Renal cortical epithelial cell (primary cell): ENCODE measurements at regions not wholly inside any gene's neighbourhood (a gene's known extent, or its start where the extent isn't known, plus 50 kb on each side); places are given as distances from the start of the nearest gene placed in this dataset.
"Not testable (repeated sequence)": the region's sequence is repeated elsewhere in the genome, so short reads cannot be mapped to it uniquely, and the experiment has no call there.

ENCODE experiments used
- DNase-seq: peaks from one replicate; pipeline ENCODE4 v3.0.0-alpha.2; 2011; ENCODE audit warnings: low read depth

DNA sequence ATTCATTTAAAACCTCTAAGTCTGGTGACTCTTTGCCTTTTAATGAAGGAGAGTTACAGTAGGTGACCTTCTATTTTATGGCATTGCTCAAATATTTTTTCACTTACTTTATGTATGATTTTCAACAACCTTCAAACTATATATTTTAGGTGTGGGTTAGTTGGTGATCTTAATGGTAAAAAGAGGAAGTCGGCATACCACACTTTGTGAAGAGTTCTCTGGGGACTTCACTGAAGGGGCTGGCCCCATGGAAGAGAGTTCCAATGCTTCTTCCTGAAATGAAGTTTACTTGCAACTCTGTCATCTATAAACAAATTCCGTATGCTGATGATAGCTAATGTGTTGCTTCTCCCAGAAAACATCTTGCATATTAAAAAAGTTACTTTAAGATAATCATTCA, 647.0 kb upstream of the SGO1 start:
- DNase-seq = no peak

DNA sequence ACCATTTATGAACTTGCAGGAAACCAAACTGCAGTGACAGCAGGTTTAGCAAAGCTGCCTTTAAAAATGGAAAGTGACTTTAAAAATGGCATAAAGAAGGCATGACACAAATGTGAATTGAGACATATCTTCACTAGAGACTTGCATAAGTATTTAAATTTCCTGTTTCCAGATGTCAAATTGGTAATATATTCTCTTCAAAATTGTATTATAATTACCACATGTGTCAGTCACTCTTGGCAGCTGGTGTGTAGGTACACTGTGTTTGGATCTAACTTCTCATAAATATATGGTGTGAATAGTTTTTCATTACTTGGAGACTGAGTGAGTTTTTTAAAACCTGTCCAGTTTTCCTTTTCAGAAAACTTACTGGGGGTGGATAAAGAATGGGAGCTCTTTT, 636.2 kb upstream of the SGO1 start:
- DNase-seq = no peak

DNA sequence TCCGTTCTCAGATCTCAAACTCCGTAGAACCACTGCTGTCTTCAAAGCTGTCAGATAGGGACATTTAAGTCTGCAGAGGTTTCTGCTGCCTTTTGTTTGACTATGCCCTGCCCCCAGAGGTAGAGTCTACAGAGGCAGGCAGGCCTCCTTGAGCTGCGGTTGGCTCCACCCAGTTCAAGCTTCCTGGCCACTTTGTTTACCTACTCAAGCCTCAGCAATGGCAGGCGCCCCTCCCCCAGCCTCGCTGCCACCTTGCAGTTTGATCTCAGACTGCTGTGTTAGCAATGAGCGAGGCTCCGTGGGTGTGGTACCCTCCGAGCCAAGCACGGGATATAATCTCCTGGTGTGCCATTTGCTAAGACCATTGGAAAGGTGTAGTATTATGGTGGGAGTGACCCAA, 634.9 kb upstream of the SGO1 start:
- DNase-seq = not testable (repeated sequence)

DNA sequence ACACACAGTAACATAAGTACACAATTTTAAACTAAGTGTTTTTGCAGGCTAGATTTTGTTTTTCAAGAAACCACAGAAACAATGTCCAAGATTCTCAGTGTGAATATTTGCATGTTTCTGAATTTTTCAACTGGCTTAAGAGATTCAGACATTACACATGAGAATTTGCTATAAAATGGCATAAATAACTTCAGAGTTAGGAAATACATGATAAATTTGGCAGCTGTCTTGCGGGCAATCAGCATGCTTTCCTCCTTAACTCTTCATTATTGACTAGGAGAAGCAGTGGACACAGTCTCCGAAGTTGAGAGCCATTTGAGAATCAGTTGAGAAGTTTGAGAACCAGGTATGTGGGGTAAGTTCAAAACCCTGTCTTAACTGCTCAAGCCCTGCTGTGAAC, 625.6 kb upstream of the SGO1 start:
- no peak for DNase-seq

DNA sequence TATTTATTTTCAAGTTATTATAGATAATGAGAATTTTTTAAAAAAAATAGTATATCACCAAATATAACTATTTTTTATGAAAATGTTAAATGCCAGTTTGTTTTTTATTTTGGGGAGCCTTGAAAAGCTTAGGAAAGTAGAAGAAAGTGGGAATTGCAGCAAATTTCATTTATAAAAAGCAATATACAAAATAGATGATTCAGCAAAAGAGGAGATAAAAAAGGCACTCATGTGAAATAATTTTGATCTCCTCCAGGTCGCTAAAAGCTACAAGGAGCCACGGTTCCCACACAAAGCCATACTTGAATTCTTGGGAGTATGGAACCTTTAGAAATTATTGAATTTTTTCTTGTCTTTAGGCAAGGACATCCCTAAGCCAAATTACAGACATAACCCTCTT, 625.0 kb upstream of the SGO1 start:
- DNase-seq = no peak

DNA sequence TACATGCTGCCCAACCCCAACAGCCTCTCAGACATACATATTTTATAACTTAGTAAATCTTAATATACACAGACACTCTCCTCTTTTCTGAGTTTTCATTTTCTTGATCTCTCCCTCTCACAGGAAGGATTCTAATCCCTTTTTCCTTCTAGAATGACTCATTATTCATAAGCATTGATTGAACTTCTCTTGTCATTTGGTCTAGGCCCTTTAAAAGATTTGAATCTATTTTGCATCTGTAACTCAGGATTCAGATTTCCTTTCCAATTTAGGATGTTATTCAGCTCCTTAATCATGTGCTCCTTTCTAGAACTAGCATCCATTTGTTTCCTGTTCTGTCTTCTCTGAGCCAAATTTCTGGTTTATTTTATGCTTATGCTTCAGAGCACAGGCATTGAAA, 624.5 kb upstream of the SGO1 start:
- DNase-seq = no peak

DNA sequence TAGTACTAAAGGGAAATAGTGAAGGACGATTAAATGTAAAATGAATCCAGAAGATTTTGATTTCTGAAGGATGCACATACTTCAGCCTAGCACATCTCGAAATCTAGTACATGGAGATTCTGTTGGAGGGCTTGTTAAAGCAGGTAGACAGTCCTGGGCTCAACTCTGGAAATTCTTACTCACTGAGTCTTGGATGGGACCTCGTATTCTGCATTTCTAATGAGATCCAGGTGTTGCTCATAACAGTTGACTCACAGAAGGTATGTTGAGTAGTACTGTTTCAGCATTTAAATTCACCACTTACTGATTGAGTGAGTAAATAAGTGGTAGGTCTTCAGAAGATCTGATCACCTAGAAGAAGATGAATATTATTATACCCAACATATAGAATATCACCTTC, 623.4 kb upstream of the SGO1 start:
- DNase-seq = peak; percentile 6

DNA sequence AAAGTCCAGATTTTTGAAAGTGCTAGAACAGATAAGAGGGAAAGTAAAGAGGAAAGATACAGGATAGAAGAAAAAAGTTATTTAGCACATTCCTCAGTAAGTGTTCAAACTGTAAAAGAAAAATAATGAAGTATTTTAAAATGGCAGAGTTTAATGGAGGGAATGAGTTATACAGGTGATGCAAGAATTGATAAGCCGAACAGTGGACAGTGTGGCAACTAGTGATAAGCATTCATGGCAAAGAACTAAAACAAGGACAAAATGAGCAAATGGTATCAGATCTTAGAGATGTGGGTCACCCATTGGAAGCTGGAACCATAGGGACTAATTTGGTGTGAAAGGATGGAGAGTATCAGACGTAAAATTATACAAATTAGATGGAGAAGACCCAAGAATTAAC, 622.9 kb upstream of the SGO1 start:
- no peak for DNase-seq

DNA sequence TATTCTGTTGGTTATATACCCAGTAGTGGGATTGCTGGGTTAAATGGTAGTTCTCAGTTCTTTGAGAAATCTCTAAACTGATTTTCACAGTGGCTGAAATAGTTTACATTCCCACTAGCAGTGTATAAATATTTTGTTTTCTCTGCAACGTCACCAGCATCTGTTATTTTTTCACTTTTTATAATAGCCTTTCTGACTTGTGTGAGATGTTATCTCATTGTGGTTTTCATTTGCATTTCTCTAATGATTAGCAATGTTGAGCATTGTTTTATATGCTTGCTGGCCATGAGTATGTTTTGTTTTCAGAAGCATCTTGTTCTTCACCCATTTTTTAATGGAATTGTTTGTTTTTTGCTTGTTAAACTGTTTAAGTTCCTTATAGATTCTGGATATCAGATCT, 612.7 kb upstream of the SGO1 start:
- peak; percentile 1 for DNase-seq

DNA sequence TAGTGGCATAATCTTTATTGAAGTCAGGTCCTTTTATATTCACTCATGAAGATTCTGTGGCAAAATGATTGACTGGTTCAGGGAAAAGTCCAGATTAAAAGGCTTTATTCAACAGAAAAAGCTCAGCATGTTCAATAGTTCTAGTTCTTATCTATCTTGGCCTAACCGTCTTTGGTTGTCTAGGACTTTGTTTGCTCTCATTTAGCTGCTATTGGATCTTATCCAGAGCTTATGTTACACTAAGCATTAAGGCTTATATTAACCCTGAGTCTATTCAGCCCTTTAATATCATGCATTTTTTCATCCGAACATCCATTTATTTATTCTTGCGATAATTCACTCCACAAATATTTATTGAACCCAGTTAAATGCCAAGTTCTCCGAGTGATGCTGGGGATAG, 601.0 kb upstream of the SGO1 start:
- no peak for DNase-seq

DNA sequence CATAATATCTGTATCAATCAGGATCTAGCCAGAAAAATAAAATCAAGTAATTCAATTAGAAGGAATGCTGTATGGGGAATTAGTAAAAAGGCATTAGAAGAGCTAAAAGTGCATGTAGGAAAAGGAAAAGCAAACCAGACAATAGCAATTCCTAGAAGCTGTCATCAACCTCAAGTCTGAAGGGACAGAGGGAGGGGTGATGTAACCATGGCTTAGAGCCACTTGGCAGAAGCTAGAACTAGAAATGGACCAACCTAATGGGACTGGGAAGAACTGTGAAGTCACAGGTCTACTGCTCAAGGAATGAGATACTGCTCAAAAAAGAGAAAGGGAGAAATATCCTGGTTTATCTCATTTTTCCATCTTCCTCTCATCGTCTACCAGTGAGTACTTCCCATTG, 590.7 kb upstream of the SGO1 start:
- DNase-seq = no peak

DNA sequence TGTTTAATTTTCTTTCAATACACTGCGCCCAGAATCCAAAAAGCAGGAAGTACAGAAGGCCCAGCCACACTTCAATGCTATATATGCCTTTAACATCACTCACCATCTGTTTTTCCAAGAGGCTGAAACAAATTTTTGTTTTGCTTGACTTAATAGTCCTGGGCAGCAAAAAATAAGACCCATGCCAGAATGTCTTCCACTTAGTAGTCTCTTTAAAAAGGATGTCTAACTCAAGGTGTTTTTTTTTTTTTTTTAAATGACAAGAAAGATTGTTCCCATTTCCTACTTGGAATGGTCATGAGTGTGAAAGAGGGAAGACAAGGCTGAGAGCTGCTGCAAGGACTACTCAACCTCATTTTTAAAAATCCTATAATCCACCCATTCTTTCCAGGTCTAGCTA, 590.3 kb upstream of the SGO1 start:
- DNase-seq = no peak

DNA sequence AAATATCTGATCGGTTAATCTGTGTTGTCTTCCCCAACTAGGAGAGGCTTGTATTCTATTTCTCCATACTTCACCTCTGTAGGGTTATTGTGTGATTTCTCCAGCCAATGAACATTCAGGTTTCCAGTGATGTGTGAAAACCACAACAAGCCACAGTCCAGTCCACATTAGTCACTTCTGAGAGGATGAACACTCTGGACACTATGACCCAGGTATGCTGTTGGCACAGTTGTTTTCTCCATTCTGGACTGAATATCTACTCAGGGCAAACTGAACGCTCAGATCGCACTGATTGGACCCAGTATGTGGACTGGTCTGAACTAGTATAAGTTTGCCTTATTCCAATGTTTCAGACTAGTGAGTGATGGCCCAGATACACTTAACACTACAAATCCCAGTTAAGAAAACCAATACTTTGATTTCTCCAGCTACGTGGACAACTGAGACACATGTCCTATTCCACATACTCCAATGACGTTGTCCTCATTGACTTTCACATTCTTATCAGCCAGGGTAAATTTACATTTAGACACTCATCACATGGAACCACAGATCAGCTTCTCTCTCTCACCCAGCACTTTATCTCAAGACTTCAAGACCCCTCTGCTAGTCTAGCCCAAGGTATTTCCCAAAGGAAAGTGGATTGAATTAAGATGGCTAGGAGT, 587.4 kb upstream of the SGO1 start:
- peak; percentile 18 for DNase-seq

DNA sequence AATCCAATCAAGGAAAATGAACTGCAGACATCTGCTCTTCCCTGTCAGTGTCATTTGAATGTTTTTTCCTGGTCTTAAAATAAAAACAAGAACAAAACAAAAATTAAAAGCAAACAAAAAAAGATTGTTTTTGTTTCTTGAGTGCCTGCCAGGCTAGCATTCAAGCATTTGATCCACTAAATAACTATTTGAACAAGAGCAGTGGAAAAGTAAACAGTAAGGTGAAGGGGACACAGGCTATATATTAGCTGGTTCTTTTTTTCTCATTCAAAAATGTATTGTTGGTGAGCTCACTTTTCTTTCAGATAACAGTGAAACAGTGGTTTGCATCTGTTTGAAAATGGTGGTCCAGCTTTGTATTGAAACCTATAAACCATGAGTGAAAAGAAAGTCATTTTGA, 586.9 kb upstream of the SGO1 start:
- no peak for DNase-seq

DNA sequence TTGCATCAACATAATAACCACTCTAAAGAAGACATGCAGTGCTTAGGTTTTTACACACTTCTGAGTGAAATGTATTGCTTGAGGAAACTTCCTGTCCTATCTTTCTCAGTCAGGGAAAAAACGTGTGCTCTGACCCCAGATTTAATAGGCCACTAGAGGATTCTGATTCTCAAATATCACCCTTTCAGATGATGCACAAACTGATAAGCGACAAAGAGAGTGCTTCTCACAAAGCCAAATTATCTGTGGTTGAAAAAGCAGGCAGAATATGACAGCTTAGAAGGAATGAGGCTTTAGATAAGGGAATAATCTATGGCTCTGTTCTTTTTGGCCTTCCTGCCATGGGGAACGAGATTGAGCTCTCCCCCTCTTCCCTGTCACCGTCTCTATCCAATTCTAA, 583.4 kb upstream of the SGO1 start:
- DNase-seq = no peak

DNA sequence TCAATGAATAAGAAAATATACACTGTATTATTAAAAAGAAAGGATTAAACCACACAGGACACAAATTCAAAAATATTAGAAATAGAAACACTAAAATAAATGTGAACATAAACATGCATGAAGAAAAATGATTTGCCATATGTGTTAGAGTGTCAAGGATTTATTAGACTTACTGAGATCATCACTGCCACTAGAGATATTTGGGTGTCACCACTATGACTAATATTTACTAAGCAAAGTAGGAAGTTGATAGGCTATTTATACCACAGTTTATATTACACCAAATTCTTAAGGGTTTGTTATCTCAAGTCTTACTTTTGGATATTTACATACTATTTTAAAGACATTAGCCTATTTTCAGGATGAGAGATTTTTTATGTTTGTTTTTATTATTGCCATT, 575.0 kb upstream of the SGO1 start:
- no peak for DNase-seq

DNA sequence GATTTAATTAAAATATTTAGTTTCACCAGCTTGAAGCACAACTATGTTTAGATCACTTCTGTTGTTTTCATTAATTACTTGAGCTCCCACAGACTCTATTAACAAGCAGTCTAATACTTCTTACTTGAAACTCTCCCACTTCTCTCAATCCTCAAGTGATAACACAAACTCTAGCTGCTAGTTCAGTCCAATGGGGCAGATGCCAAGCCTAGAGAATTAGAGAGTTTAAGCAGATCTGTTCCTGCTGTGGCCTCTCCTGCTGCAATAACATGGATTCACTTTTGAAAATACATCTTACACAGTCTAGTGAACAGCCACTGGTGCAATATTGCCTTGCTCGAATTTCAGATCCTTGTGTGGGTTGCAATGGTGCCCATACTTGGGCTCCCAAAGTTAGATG, 566.4 kb upstream of the SGO1 start:
- no peak for DNase-seq

DNA sequence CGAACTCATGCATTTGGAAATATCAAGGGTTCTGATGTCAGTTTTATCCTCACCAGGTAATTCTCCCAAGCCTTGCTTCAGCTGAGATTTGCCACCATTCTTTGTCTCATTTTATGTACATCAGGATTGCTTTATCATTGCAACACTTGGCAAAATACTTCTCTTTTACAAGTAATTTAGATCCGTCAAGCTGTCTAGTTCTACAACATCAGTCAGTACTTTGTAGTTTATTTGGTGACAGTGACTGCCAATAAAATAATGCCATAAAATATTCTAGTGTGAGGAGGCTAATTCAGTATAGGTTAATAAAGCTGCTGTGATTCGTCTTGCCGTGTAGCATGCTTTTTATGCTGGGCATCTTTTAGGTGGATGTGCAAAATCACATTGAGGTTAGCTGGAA, 565.3 kb upstream of the SGO1 start:
- DNase-seq = no peak

DNA sequence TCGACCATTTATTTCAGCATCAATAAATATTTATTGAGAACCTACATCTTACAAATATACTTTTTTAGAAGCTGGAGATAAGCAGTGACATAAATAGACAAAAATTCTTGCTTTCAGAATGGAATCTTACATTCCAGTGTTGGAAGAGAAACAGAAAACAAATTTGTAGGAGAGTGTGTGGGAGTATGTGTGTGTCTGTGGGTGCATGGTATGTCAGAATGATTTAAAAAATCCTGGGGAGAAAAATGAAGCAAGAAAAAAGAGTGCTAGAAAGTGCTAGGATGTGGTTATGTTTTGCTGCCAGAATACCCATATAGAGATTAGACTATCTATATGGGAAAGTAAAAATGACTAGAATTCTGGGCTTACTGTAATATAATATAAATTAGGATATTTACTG, 561.7 kb upstream of the SGO1 start:
- no peak for DNase-seq

DNA sequence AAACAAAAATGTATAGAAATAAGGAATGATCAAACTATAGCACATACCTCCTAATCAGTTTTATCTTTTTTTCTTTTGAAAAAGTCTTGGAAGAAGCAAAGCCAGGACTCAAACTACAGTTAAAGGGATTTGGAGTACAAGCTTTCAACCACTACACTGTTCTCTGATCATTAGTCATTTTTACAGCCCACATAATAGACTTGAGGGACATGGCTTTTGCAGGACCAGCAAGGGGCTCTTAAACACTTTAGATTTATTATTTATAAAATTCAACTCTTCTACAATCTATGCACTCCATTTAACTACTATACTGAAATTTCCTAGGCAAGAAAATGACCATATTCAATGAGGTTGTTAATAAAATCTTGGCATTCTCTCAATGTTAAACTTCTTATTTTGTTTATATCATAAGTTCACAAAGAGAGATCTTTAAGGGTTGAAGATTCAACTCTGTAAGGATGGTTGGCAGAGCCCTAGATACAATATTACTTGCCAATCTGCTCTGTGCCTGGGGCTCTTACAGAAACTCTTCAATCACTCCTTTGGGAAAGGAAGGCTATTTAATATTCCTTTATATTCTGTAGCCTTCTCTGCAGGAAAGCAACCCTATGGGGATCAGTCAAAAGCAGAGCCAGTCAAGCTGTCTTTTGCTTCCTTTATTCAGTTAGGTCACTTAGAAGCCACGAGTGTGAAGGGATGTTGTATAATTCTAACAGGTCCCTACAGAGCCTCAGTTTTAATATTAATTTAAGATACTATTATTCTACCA, 557.7 kb upstream of the SGO1 start:
- no peak for DNase-seq

DNA sequence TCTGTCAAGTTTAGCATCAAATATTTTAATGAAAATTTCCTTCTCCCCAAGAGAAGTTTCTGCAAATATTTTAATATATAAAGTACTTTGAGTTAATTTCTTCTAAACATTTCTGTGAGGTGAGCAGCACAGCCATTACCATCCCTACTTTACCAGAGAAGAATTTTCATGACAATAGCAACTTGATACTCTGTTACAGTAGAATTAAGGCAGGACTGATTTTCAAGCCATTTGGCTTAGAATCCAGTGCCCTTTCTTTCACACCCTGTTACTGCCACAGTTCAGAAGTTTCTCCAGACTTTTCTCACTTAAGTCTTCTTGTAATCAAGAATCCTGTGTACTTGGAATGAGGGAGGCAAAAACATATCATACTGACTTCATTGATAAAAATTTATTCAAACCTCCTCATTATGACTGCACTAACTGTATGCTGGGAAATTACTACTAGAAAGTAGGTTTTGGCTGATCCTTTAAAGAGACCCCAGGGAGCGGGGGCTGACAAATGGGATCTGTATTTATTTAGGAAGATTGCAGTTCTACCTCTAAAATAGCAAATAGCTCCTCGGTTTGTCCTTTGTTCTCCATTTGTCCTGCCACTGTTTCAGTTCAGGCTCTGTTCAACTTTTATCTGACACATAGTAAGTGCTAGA, 557.0 kb upstream of the SGO1 start:
- no peak for DNase-seq

DNA sequence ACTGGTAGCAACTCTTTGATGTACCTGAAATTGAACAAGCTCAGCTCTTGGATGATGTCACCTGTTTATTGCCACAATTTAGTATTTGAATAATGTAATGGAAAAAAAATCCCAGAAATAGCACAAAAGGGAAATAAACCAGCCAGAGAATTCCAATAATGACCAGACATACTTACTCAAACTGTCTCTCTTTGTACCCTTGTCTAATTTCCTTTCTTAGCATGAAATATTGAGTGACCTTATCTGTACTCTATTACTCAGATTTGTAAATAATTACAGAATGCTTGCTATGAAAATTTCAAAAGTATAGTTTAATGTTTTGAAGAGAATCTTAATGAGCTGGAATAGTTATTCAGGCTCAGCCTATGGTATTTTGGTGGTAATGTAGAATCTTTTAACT, 555.4 kb upstream of the SGO1 start:
- no peak for DNase-seq

DNA sequence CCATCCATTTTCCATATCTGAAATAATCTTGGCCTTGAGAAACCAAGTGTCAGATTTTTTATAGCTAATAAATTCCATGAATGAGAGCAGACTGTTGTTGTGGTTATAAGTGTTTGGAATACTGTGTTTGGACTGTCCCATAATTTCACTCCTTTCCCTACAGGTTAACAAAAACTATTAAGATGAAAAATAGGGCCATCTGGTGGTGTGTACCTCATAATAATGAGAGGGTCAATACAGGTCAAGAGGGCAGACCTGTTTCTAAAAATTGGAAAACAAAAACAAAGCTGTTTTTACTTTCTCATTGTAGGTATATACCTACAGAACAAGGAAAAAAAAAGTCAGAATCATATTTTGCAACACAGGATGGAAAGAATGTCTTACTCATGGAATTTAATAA, 553.8 kb upstream of the SGO1 start:
- peak; percentile 1 for DNase-seq
